CD4-positive, alpha-beta T cell treated with Interleukin-17A for 4 hours (primary cell): ENCODE measurements at regions not wholly inside any gene's neighbourhood (a gene's known extent, or its start where the extent isn't known, plus 50 kb on each side); places are given as distances from the start of the nearest gene placed in this dataset.

Source experiments
- DNase-seq: peaks from one replicate; pipeline ENCODE4 v3.0.0-alpha.2; 2020; ENCODE audit warnings: mixed read lengths

DNA sequence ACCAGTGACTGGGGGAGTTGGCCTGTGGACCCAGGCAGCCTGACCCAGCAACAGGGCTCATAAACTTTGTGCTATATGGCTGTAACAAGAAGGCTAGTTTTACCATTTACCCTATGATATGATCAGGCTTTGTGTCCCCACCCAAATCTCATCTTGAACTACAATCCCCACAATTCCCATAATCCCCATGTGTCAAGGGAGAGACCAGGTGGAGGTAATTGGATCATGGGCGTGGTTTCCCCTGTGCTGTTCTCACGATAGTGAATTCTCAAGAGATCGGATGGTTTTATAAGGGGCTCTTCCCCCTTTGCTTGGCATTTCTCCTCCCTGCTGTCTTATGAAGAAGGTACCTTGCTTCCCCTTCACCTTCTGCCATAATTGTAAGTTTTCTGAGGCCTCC is 111.2 kb upstream of the NLRP1 start:
- DNase-seq, result no peak

DNA sequence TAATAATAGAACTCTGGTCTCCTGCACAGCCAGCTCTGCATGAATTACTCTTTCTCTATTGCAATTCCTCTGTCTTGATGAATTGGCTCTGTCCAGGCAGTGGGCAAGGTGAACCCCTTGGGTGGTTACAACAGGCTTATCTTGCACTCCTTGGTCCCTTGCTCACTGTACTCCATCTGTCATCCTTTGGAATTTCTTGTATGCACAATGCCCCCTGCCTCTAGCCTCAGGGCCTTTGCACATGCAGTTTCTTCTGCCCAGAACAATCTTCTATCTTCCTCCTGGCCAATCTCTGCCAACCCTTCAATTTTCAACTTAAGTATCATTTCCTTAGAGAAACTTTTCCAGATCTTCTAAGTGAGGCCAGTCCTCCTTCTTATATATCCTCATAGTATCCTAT is 114.7 kb upstream of the NLRP1 start:
- DNase-seq, result no peak

DNA sequence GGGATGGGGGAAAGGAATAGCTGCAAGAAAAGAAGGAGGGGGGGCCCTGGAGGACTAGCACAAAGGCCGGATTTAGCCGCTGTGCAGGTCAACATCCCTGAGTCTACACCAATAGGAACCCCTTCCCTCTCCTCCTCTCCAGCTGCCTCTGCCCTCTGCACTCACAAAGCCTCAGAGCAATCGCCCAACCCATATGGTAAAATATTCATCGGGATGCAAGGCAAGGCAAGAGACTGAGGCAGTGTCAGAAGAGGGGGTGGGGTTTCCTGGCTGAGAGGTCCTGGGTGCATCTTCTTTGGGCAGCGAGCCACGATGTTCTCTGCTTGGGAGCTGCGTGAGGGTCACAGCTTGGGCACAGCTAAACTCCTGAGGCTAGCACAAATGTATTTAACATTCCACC is 115.5 kb upstream of the NLRP1 start:
- no peak for DNase-seq

- DNase-seq, result no peak
Measured at GRCh38 chr17:5700745-5701144, 116.4 kb upstream of the NLRP1 start.

DNA sequence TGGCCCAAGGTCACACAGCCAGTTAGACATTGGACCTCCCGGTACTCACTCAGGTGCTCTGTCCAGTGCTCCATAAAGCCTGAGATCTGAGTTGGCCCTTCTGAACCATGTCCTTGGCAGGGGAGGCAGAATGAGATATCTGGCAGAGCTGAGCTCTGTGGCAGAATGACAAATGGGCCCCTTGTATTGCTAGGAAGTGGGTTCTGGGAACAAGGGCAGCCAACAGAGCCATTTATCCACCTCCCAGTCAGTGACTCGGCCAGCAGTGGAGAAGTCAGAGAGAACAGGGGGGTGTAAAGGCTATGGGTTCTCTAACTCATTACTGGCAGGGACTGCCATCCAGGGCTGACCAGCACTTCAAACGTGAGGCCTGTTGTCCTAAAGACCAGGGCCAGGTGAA is 117.1 kb upstream of the NLRP1 start:
- no peak for DNase-seq

- no peak for DNase-seq
Measured at GRCh38 chr17:5702951-5703510, 118.7 kb upstream of the NLRP1 start.

DNA sequence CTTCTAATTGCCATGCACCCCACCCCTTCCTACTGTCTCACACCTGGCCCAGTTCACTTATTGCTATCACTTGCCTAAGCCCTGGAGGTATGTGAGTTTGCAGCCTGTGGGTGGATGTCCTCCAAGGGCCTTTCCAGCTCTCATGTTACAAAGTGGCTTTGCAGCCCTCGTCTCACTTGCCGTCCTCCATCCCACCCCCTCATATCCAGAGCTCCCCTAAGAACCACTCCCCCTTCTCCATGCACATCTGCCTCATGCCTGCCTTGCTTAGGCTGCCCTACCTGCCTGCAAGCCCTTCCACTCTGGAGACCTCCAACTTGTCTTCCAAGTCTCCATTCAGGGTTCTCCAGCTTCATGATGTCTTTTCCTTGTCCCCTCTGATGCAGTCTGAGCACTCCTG is 119.4 kb upstream of the NLRP1 start:
- no peak for DNase-seq

DNA sequence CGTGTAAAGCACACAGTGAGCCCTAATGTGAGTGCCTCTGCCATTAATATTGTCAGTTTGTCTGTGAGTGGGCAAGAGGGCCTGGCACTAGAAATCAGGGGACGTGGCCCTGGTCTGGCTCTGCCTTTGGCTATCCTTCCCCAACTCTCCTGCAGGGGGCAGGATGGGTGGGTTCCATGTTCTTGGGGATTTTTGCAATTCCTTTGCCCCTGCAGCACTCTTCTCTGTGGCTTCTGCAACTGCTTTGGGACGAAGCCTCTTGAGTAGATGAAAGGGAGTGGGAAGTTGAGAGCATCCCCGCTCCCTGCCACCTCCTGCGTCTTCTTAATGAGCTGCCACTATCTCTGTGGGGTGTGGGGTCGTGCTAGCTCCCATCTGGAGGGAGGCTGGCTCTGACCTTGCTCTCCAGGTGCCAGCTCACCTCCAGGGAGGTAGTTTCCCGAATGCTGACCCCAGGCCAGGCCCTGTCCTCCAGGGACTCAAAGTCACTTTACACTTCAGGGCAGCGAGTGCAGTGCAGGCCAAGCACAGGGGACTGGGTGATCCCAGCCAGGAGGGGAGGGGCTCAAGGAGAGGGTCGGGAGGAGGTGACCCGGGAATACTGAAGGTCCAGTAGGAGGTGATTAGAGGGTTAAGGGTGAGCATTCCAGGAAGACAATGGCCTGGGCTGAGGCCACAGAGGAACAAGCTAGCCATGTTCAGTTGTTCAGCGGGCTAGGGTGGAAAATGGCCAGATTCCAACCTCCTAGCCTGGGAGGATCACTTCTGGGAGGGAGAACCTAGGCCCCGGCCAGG is 121.0 kb upstream of the NLRP1 start:
- no peak for DNase-seq

- no peak for DNase-seq
Measured at GRCh38 chr17:5705876-5706576, 121.7 kb upstream of the NLRP1 start.

DNA sequence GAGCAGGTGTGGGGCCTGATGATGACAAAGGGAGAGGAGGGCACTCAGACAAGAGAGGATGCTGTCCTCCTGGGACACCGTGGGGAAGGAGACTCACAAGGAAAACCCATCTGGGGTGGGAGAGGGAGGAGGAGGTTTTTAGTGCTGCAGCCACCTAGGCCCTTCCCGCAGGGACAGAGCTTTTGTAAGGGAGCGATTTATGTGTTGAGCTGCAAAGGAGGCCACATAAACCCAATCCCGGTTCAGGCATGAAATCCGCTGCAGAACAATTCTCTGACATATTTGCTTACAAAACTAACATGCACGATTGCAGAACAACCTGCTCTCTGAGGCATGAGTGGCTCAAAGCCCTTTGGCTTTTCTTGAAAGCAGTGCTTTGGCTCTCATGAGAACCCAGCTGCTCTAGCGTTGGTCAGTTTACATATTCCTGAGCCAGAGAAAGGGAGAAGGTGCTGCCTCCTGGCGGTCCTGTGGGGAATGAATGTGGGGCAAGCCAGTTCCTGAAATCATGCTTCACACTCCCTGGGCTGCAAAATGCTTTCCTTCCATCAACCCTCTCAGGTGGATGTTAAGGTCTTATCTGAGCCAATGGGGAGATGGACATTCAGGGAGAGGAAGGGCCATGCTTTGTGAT is 122.4 kb upstream of the NLRP1 start:
- DNase-seq, result peak; percentile 74

GRCh38 chr17:5707482-5707881 is 123.2 kb upstream of the NLRP1 start:
- DNase-seq, result no peak

- no peak for DNase-seq
Measured at GRCh38 chr17:5708344-5708743, 124.0 kb upstream of the NLRP1 start.

- no peak for DNase-seq
Measured at GRCh38 chr17:5711344-5711743, 127.0 kb upstream of the NLRP1 start.

GRCh38 chr17:5714993-5715392 is 130.7 kb upstream of the NLRP1 start:
- DNase-seq, result no peak

DNA sequence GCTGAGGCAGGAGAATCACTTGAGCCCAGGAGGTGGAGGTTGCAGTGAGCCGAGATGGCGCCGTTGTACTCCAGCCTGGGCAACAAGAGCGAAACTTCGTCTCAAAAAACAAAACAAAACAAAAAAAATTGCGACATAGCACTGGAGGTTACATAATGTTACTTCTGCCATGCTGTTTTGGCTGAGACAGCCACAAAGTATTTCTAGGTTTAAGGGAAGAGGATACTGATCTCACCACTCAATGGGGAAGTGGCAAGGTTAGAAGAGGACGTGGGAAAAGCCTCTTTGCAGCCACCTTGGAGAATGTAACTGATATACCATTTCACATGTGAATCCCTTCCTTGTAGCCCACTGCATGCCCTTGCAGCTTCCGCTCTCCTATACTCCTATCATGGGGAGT is 131.2 kb upstream of the NLRP1 start:
- DNase-seq, result no peak

DNA sequence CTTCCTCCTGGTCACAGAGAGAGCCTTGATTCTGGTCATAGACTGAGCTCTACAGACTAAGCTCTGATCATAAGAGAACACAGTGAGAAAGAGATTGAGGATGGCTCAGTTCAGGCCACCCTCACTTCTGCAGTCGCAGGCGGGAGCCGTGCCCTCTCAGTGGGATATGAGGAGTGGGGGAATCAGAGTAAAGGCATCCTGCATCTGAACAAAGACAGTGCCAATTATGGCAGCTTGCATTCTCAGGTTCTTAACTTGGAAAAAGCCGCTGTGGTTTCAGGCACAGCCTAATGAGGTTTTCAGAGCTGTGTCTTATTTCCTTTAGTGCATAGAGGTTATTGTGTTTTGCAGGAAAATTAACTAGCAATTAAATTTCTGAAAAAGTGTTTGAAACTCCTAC is 134.4 kb upstream of the NLRP1 start:
- no peak for DNase-seq

GRCh38 chr17:5719976-5720375 is 135.7 kb upstream of the NLRP1 start:
- DNase-seq, result no peak

GRCh38 chr17:5730373-5730772 is 146.1 kb upstream of the NLRP1 start:
- DNase-seq, result no peak

DNA sequence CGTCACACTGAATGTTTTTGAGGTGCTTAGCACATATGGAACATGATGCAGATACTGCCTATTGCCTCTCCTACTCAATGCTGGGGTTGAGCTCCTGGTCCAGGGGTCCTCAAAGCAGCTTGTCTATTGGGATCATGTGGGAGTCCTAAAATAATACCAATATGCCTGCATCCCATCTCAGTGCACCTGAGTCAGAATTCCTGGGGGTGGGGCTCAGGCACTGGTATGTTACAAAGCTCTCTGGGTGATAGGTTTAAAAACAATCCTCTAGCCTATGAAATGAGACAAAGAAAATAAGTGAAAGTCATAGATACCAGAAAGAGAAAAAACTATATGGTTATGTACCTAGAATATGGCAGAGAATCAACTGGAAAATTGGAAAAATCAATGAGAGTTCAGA is 156.6 kb upstream of the NLRP1 start:
- no peak for DNase-seq

GRCh38 chr17:5741810-5742209 is 157.5 kb upstream of the NLRP1 start:
- no peak for DNase-seq

DNA sequence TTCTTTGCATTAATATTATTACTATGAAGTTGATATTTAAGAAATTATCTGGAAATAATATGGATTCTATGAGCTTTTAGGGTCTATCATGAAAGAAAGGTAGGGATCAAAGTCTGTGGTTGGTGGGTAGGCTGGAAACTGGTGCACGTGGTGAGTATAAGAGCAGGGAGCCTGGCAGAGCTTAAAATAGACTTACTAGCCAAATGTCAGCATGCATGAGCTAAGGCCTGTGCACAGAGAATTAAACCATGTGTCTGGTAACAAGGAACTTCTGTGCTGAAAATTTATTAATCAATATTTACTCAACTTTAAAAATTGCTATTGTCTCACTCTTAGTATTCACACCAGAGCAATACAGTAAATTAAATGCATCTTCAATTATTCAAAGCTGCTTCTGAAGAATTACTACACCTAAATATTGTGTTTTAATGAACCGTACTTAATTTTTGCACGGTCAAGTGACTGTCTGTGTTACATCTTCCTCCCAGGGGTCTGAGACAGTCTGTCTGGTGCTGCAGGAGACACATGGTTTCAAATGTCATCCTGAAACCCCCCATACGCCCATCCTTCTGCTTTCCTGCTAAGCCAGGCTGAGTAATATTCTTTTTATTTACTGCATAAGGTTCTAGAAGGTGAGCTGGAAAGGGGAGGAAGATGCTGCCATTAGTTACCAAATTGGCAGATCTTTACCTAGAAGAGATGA is 161.0 kb upstream of the NLRP1 start:
- DNase-seq, result no peak

- no peak for DNase-seq
Measured at GRCh38 chr17:5747276-5747675, 163.0 kb upstream of the NLRP1 start.

GRCh38 chr17:5747964-5748363 is 163.7 kb upstream of the NLRP1 start:
- no peak for DNase-seq
